ENCODE measurements at regions not wholly inside any gene's neighbourhood (a gene's known extent, or its start where the extent isn't known, plus 50 kb on each side); places are given as distances from the start of the nearest gene placed in this dataset.

- TF ChIP-seq POLR2A (IDR thresholded peaks at IDR 0.05) (no peak), CTCF (IDR thresholded peaks at IDR 0.05) (no peak)
- ATAC-seq (no peak), DNase-seq (no peak)
- Histone ChIP-seq H3K27me3 (peaks cover 0 to 15% (median 0%) of the 10 kb centered on the region in 9 donors), H3K9me3 (peaks cover 0 to 29% (median 9%) of the 10 kb centered on the region in 12 donors), H3K27ac (no peak overlapping the region), H3K4me3 (no peak overlapping the region), H3K4me1 (peaks cover 0 to 3% (median 0%) of the 10 kb centered on the region in 12 donors), H3K36me3 (no peaks in the 10 kb centered on the region)
- 73 to 100% (median 94%) methylated on average over 1 of the region's 1 CpG for WGBS, 4 donors
- intact Hi-C loops (cut with DNase I) = no loop called here
Observed at GRCh38 chr6:159431750-159432149, 261.3 kb downstream of the SOD2 start.

- 64 to 80% (median 74%) methylated on average over 3 of the region's 3 CpGs for WGBS, 4 donors
- no peak for ATAC-seq
- intact Hi-C loops (cut with DNase I) = no loop called here
Observed at GRCh38 chr6:159430323-159430722, 261.1 kb downstream of the FNDC1 start.

GRCh38 chr6:159429433-159429832 lies 260.2 kb downstream of the FNDC1 start:
- no peaks in the 10 kb centered on the region for H3K36me3 ChIP-seq
- intact Hi-C loops (cut with DNase I) = no loop called here
- peaks cover 0 to 3% (median 0%) of the 10 kb centered on the region in 12 donors for H3K4me1 ChIP-seq
- peaks cover 0 to 27% (median 7%) of the 10 kb centered on the region in 12 donors for H3K9me3 ChIP-seq
- peaks cover 0 to 5% (median 0%) of the 10 kb centered on the region in 9 donors for H3K27me3 ChIP-seq
- DNase-seq (no peak), ATAC-seq (no peak)
- no peak overlapping the region for H3K4me3 ChIP-seq
- 50 to 62% (median 57%) methylated on average over 2 of the region's 2 CpGs for WGBS, 4 donors
- no peak overlapping the region for H3K27ac ChIP-seq
- TF ChIP-seq POLR2A (IDR thresholded peaks at IDR 0.05) (no peak), CTCF (IDR thresholded peaks at IDR 0.05) (no peak)

More at GRCh38 chr6:159430323-159430722, 261.1 kb downstream of the FNDC1 start:
- DNase-seq = no peak
- H3K4me1 ChIP-seq = peaks cover 0 to 3% (median 0%) of the 10 kb centered on the region in 12 donors
- H3K9me3 ChIP-seq = peaks cover 0 to 29% (median 9%) of the 10 kb centered on the region in 12 donors
- TF ChIP-seq POLR2A (IDR thresholded peaks at IDR 0.05) = no peak
- no peak for TF ChIP-seq CTCF (IDR thresholded peaks at IDR 0.05)
- H3K4me3 ChIP-seq = no peak overlapping the region
- no peak overlapping the region for H3K27ac ChIP-seq
- H3K27me3 ChIP-seq = peaks cover 0 to 5% (median 0%) of the 10 kb centered on the region in 9 donors
- H3K36me3 ChIP-seq = no peaks in the 10 kb centered on the region

GRCh38 chr6:159427771-159428170 lies 258.6 kb downstream of the FNDC1 start:
- Histone ChIP-seq H3K27ac (no peak overlapping the region), H3K9me3 (peaks cover 0 to 10% (median 0%) of the 10 kb centered on the region in 12 donors), H3K27me3 (peaks cover 0 to 11% (median 0%) of the 10 kb centered on the region in 9 donors), H3K4me3 (no peak overlapping the region), H3K4me1 (peaks cover 0 to 5% (median under 1%) of the 10 kb centered on the region in 12 donors), H3K36me3 (no peaks in the 10 kb centered on the region)
- DNase-seq (no peak), ATAC-seq (no peak)
- WGBS, 4 donors = 40 to 59% (median 47%) methylated on average over 3 of the region's 3 CpGs
- TF ChIP-seq CTCF (IDR thresholded peaks at IDR 0.05) = no peak
- TF ChIP-seq POLR2A (IDR thresholded peaks at IDR 0.05) = no peak
- intact Hi-C loops (cut with DNase I) = no loop called here
